ENCODE measurements at regions not wholly inside any gene's neighbourhood (a gene's known extent, or its start where the extent isn't known, plus 50 kb on each side); places are given as distances from the start of the nearest gene placed in this dataset.

- H3K27me3 Mint-ChIP-seq (ENCODE audit: low read depth): no peaks in the 10 kb centered on the region
Measured at GRCh38 chr4:32032136-32032672, 1312.0 kb downstream of the PCDH7 start.

DNA sequence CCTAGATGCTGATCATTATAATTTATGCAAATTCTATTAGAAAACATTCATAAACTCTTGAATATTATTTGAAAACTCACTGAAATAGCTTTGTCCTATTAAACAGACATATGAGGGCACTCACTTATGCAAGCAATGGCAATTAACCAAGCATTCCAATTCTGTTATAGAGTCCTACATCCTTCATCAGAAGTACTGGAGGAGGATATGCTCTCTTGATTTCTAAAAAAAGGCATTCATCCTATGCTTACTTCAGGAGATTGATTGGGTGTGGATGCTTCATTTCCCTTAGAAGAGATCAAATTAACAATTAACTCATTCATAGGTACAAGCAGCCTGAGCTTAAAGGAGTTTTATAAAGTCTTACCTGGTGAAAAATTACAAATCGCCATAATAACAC, 1317.2 kb downstream of the PCDH7 start:
- no peak overlapping the region for H3K27ac Mint-ChIP-seq
- H3K4me1 Mint-ChIP-seq: no peaks in the 10 kb centered on the region
- TF ChIP-seq, protein P1, sequence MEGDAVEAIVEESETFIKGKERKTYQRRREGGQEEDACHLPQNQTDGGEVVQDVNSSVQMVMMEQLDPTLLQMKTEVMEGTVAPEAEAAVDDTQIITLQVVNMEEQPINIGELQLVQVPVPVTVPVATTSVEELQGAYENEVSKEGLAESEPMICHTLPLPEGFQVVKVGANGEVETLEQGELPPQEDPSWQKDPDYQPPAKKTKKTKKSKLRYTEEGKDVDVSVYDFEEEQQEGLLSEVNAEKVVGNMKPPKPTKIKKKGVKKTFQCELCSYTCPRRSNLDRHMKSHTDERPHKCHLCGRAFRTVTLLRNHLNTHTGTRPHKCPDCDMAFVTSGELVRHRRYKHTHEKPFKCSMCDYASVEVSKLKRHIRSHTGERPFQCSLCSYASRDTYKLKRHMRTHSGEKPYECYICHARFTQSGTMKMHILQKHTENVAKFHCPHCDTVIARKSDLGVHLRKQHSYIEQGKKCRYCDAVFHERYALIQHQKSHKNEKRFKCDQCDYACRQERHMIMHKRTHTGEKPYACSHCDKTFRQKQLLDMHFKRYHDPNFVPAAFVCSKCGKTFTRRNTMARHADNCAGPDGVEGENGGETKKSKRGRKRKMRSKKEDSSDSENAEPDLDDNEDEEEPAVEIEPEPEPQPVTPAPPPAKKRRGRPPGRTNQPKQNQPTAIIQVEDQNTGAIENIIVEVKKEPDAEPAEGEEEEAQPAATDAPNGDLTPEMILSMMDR (IDR thresholded peaks at IDR 0.05; ENCODE audit: unreplicated experiment in 3 of 3): no peak
- H3K4me3 Mint-ChIP-seq: no peak overlapping the region
- H3K27me3 Mint-ChIP-seq (ENCODE audit: low read depth): no peaks in the 10 kb centered on the region
- no peaks in the 10 kb centered on the region for H3K9me3 Mint-ChIP-seq
- H3K36me3 Mint-ChIP-seq (ENCODE audit: low read depth): no peaks in the 10 kb centered on the region

More at GRCh38 chr4:32032136-32032672, 1312.0 kb downstream of the PCDH7 start:
- Mint-ChIP-seq H3K9me3 (peaks cover 3% of the 10 kb centered on the region), H3K27ac (peak overlapping the region in 2 of 3 experiments; percentile 36 to 64), H3K4me3 (no peak overlapping the region), H3K4me1 (no peaks in the 10 kb centered on the region), H3K36me3 (ENCODE audit: low read depth) (no peaks in the 10 kb centered on the region)
- TF ChIP-seq, protein P1 (IDR thresholded peaks at IDR 0.05; ENCODE audit: unreplicated experiment in 3 of 3): no peak

DNA sequence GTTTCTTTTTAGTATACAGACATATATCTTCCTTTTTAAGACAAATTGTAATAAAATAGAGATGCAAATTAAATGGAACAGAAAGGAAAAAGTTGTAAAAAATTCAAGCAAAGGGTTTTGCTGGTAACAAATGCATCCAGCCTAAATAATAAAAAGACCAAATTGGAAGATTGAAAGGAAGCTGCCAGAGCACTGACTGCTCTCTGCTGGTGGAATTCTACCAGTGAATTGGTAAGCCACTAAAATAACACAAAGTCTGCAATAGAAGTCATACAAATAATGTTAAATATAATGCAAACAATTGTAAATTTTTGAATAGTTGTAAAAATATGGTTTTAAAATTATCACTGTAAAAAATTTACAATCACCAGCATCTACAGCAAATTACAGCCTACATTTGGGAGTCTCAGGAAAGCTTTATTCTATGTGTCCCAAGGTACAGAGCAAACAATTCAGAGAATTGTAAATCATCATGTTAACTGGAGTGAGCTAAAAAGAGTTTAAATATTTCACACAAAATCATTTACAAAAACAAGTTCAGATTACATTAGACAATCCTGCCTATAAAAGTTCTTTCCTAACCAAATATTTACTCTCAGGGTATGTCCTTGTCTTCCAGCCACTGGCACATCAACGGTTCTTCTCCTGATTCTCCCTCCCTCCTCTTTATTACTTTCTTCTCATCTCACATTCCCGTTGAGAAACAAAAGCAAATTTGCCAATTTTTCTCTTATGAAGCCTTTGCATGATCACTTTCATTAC, 1322.5 kb downstream of the PCDH7 start:
- H3K27me3 Mint-ChIP-seq (ENCODE audit: low read depth): no peaks in the 10 kb centered on the region
- H3K4me3 Mint-ChIP-seq: no peak overlapping the region
- H3K36me3 Mint-ChIP-seq (ENCODE audit: low read depth): no peaks in the 10 kb centered on the region
- TF ChIP-seq, protein P1 (IDR thresholded peaks at IDR 0.05; ENCODE audit: unreplicated experiment in 3 of 3): peak in 2 of 3 experiments; percentile 12 to 39
- H3K4me1 Mint-ChIP-seq: no peaks in the 10 kb centered on the region
- no peak overlapping the region for H3K27ac Mint-ChIP-seq
- no peaks in the 10 kb centered on the region for H3K9me3 Mint-ChIP-seq

DNA sequence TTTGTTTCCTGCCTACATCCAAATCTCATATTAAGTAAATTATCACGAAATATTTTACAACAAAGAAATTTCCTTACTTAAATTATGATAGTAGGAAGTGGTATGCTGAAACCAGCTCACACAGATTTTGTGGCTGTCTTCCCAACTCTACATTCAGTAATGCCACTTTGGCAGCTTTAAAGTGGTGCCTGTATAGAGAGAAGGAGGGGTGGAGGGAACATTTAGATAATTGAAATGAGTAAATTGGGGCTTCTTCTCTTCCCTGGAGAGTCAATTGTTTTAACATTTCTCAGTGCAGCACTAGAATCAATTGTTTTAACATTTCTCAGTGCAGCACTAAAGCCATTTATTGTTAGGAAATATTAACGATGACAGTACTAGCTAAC, 1323.1 kb downstream of the PCDH7 start:
- H3K4me1 Mint-ChIP-seq: no peaks in the 10 kb centered on the region
- H3K4me3 Mint-ChIP-seq: no peak overlapping the region
- TF ChIP-seq, protein P1 (IDR thresholded peaks at IDR 0.05; ENCODE audit: unreplicated experiment in 3 of 3): no peak
- no peak overlapping the region for H3K27ac Mint-ChIP-seq
- no peaks in the 10 kb centered on the region for H3K9me3 Mint-ChIP-seq
- H3K36me3 Mint-ChIP-seq (ENCODE audit: low read depth): no peaks in the 10 kb centered on the region
- no peaks in the 10 kb centered on the region for H3K27me3 Mint-ChIP-seq (ENCODE audit: low read depth)

- Mint-ChIP-seq H3K9me3 (peaks cover 2% of the 10 kb centered on the region), H3K27ac (no peak overlapping the region), H3K4me3 (no peak overlapping the region), H3K36me3 (ENCODE audit: low read depth) (no peaks in the 10 kb centered on the region), H3K4me1 (no peaks in the 10 kb centered on the region), H3K27me3 (ENCODE audit: low read depth) (peaks cover 4% of the 10 kb centered on the region)
- TF ChIP-seq, protein P1 (IDR thresholded peaks at IDR 0.05; ENCODE audit: unreplicated experiment in 3 of 3): no peak
Measured at GRCh38 chr4:32061916-32062315, 1341.7 kb downstream of the PCDH7 start.

DNA sequence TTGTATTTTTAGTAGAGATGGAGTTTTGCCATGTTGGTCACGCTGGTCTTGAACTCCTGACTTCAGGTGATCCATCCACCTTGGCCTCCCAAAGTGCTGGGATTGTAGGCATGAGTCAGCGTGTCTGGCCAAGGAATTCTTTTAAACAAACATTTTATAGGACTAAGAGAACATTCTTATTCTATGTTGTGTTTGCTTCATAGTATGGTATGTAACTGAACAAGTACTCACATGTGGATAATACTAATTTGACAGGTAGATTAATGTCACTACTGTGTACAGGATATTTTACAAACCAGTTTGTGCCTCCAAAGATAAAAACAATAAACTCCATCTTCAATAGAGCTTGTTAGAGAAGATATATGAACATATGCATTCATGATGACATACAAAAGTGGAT, 1353.4 kb downstream of the PCDH7 start:
- Mint-ChIP-seq H3K36me3 (ENCODE audit: low read depth) (no peaks in the 10 kb centered on the region), H3K27ac (no peak overlapping the region), H3K4me3 (no peak overlapping the region), H3K27me3 (ENCODE audit: low read depth) (no peaks in the 10 kb centered on the region), H3K9me3 (peaks cover 5% of the 10 kb centered on the region), H3K4me1 (no peaks in the 10 kb centered on the region)
- TF ChIP-seq, protein P1 (IDR thresholded peaks at IDR 0.05; ENCODE audit: unreplicated experiment in 3 of 3): no peak

Measured in nephron (organoid).